Gastroesophageal sphincter (tissue), 3 donors: ENCODE measurements at regions not wholly inside any gene's neighbourhood (a gene's known extent, or its start where the extent isn't known, plus 50 kb on each side); places are given as distances from the start of the nearest gene placed in this dataset.

Experiments used
- EP300 ChIP-seq: sonication (generic); formaldehyde crosslinking; IDR thresholded peaks from one replicate; pipeline ENCODE4 v1.6.1; 2017; ENCODE audit warnings: antibody characterized with exemption, mild to moderate bottlenecking
- POLR2A ChIP-seq, 2 donors: fragments of 450-650 bp; IDR thresholded peaks; one replicate each; pipeline ENCODE4 v1.6.1; 2017; ENCODE audit warnings: antibody characterized with exemption in 2 of 2, mild to moderate bottlenecking in 2 of 2, moderate library complexity in 1 of 2
- POLR2AphosphoS5 ChIP-seq: sonication (generic); formaldehyde crosslinking; IDR thresholded peaks from one replicate; pipeline ENCODE4 v1.6.1; 2017; ENCODE audit warnings: antibody characterized with exemption
- TF ChIP-seq, protein P1 (sequence below), 4 experiments: fragments of 200-600 bp in 2 of 4; fragments of 450-650 bp in 2 of 4; sonication (generic) in 1 of 4; IDR thresholded peaks; one replicate each; pipeline ENCODE4 v1.5.1; 2017 to 2019; ENCODE audit warnings: antibody characterized with exemption in 4 of 4, mild to moderate bottlenecking in 2 of 4, moderate library complexity in 2 of 4

DNA sequence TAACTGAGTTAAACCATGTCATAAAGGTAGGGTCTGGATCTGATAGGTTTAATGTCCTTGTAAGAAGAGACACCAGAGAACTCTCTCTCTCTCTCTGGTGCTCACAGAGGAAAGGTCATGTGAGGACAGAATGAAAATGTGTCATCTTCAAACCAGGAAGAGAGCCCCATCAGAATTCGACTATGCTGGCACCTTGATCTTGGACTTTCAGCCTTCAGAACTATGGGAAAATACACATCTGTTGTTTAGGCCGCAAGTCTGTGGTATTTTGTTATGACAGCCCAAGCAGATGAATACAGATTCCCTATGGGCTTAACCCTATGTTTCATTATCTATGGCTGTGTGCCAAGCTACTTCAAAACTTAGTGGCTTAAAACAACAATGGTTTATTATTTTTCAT lies 105.5 kb upstream of the DDIT4L start:
- TF ChIP-seq, protein P1, sequence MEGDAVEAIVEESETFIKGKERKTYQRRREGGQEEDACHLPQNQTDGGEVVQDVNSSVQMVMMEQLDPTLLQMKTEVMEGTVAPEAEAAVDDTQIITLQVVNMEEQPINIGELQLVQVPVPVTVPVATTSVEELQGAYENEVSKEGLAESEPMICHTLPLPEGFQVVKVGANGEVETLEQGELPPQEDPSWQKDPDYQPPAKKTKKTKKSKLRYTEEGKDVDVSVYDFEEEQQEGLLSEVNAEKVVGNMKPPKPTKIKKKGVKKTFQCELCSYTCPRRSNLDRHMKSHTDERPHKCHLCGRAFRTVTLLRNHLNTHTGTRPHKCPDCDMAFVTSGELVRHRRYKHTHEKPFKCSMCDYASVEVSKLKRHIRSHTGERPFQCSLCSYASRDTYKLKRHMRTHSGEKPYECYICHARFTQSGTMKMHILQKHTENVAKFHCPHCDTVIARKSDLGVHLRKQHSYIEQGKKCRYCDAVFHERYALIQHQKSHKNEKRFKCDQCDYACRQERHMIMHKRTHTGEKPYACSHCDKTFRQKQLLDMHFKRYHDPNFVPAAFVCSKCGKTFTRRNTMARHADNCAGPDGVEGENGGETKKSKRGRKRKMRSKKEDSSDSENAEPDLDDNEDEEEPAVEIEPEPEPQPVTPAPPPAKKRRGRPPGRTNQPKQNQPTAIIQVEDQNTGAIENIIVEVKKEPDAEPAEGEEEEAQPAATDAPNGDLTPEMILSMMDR (IDR thresholded peaks at IDR 0.05) = no peak
- TF ChIP-seq POLR2A (IDR thresholded peaks at IDR 0.05) (no peak), EP300 (no peak), POLR2AphosphoS5 (no peak)
